ENCODE measurements at regions not wholly inside any gene's neighbourhood (a gene's known extent, or its start where the extent isn't known, plus 50 kb on each side); places are given as distances from the start of the nearest gene placed in this dataset.

- no peak overlapping the region for H3K4me3 ChIP-seq (ENCODE audit: low read length)
- no peak for TF ChIP-seq ZNF274 (IDR thresholded peaks at IDR 0.05; ENCODE audit: low read depth, low read length)
Observed at GRCh38 chr7:106606120-106606519, 54.8 kb downstream of the CCDC71L start.

- no peak overlapping the region for H3K4me3 ChIP-seq (ENCODE audit: low read length)
- TF ChIP-seq ZNF274 (IDR thresholded peaks at IDR 0.05; ENCODE audit: low read depth, low read length): no peak
Observed at GRCh38 chr7:106604971-106605370, 56.0 kb downstream of the CCDC71L start.

- TF ChIP-seq ZNF274 (IDR thresholded peaks at IDR 0.05; ENCODE audit: low read depth, low read length): no peak
- H3K4me3 ChIP-seq (ENCODE audit: low read length): no peak overlapping the region
Observed at GRCh38 chr7:106604303-106604924, 56.5 kb downstream of the CCDC71L start.

GRCh38 chr7:106603346-106603745, 57.6 kb downstream of the CCDC71L start:
- no peak overlapping the region for H3K4me3 ChIP-seq (ENCODE audit: low read length)
- no peak for TF ChIP-seq ZNF274 (IDR thresholded peaks at IDR 0.05; ENCODE audit: low read depth, low read length)

GRCh38 chr7:106602062-106602461, 58.9 kb downstream of the CCDC71L start:
- no peak for TF ChIP-seq ZNF274 (IDR thresholded peaks at IDR 0.05; ENCODE audit: low read depth, low read length)

GRCh38 chr7:106600569-106601373, 60.2 kb downstream of the CCDC71L start:
- TF ChIP-seq ZNF274 (IDR thresholded peaks at IDR 0.05; ENCODE audit: low read depth, low read length): no peak
- H3K4me3 ChIP-seq (ENCODE audit: low read length): no peak overlapping the region

More at GRCh38 chr7:106602062-106602461, 58.9 kb downstream of the CCDC71L start:
- no peak overlapping the region for H3K4me3 ChIP-seq (ENCODE audit: low read length)

GRCh38 chr7:106599343-106599698, 61.6 kb downstream of the CCDC71L start:
- TF ChIP-seq ZNF274 (IDR thresholded peaks at IDR 0.05; ENCODE audit: low read depth, low read length): no peak
- H3K4me3 ChIP-seq (ENCODE audit: low read length): no peak overlapping the region

GRCh38 chr7:106598663-106599342, 62.2 kb downstream of the CCDC71L start:
- TF ChIP-seq ZNF274 (IDR thresholded peaks at IDR 0.05; ENCODE audit: low read depth, low read length): no peak
- no peak overlapping the region for H3K4me3 ChIP-seq (ENCODE audit: low read length)

GRCh38 chr7:106597751-106598546, 63.0 kb downstream of the CCDC71L start:
- TF ChIP-seq ZNF274 (IDR thresholded peaks at IDR 0.05; ENCODE audit: low read depth, low read length): no peak
- H3K4me3 ChIP-seq (ENCODE audit: low read length): no peak overlapping the region

- H3K4me3 ChIP-seq (ENCODE audit: low read length): no peak overlapping the region
- no peak for TF ChIP-seq ZNF274 (IDR thresholded peaks at IDR 0.05; ENCODE audit: low read depth, low read length)
Observed at GRCh38 chr7:106597014-106597413, 63.9 kb downstream of the CCDC71L start.

- no peak overlapping the region for H3K4me3 ChIP-seq (ENCODE audit: low read length)
- no peak for TF ChIP-seq ZNF274 (IDR thresholded peaks at IDR 0.05; ENCODE audit: low read depth, low read length)
Observed at GRCh38 chr7:106595922-106596321, 65.0 kb downstream of the CCDC71L start.

- TF ChIP-seq ZNF274 (IDR thresholded peaks at IDR 0.05; ENCODE audit: low read depth, low read length): no peak
- H3K4me3 ChIP-seq (ENCODE audit: low read length): no peak overlapping the region
Observed at GRCh38 chr7:106593028-106593417, 67.9 kb downstream of the CCDC71L start.

GRCh38 chr7:106592282-106593027, 68.5 kb downstream of the CCDC71L start:
- no peak for TF ChIP-seq ZNF274 (IDR thresholded peaks at IDR 0.05; ENCODE audit: low read depth, low read length)
- H3K4me3 ChIP-seq (ENCODE audit: low read length): no peak overlapping the region

Measured in GM08714 (cell line).